NT2/D1 (cell line): ENCODE measurements at regions not wholly inside any gene's neighbourhood (a gene's known extent, or its start where the extent isn't known, plus 50 kb on each side); places are given as distances from the start of the nearest gene placed in this dataset.

Experiments used
- SUZ12 ChIP-seq: IDR thresholded peaks from 2 replicates; pipeline ENCODE4 v1.6.1; 2011; ENCODE audit not compliant: insufficient read length, insufficient read depth; ENCODE audit errors: extremely low read depth
- YY1 ChIP-seq: IDR thresholded peaks from 2 replicates; pipeline ENCODE4 v1.6.1; 2011; ENCODE audit not compliant: insufficient read length, insufficient read depth
- ZNF274 ChIP-seq: IDR thresholded peaks from 2 replicates; pipeline ENCODE4 v1.6.1; 2011; ENCODE audit warnings: mild to moderate bottlenecking, low read depth, low read length

DNA sequence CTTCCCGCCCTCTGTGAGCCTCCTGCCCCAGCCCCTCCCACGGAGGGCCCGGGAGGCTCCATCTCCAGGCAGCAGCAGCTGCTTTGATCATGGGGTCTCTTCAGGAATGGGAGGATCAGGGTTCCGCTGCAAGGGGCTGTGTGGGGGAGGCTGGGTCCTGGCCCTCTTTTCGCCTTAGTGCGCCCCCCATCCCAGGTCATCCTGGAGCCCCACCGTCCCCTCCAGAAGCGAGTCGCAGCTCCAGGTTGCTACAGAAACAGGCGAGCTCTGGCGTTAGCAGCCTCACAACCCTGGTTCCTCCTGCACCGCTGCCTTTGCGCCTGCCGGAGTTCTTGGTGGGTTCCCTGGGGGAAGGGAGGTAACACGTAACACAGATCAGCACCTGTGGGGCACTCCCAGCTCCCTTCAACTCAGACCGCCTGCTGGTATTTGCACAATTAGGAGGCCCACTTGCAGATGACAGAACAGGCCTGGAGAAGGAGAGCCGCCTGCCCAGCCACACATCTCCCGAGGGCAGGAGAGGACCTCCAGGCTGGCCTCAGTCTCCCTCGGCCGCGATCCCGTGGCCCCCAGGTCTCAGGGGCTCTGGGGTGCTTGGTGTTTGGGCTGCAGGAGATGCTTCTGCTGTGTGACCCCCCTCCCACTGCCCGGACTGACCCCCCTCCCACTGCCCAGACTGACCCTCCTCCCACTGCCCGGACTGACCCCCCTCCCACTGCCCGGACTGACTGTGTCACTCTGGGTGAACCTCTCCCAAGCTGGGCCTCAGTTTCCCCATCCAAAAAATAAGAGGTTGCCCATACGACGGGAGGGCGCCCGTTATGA, 64.2 kb upstream of the ADRA2C start:
- TF ChIP-seq ZNF274 = no peak
- no peak for TF ChIP-seq YY1
- TF ChIP-seq SUZ12 = no peak
